HG03469 (cell line): ENCODE measurements at regions not wholly inside any gene's neighbourhood (a gene's known extent, or its start where the extent isn't known, plus 50 kb on each side); places are given as distances from the start of the nearest gene placed in this dataset.
"Not testable (repeated sequence)": the region's sequence is repeated elsewhere in the genome, so short reads cannot be mapped to it uniquely, and the experiment has no call there.

Source experiments
- ATAC-seq: cut with Tn5 transposase; IDR thresholded peaks from one replicate; pipeline ENCODE4 v1.9.1; 2021; ENCODE audit warnings: mild to moderate bottlenecking, moderate library complexity, moderate number of reproducible peaks; ENCODE audit not compliant: unreplicated experiment

DNA sequence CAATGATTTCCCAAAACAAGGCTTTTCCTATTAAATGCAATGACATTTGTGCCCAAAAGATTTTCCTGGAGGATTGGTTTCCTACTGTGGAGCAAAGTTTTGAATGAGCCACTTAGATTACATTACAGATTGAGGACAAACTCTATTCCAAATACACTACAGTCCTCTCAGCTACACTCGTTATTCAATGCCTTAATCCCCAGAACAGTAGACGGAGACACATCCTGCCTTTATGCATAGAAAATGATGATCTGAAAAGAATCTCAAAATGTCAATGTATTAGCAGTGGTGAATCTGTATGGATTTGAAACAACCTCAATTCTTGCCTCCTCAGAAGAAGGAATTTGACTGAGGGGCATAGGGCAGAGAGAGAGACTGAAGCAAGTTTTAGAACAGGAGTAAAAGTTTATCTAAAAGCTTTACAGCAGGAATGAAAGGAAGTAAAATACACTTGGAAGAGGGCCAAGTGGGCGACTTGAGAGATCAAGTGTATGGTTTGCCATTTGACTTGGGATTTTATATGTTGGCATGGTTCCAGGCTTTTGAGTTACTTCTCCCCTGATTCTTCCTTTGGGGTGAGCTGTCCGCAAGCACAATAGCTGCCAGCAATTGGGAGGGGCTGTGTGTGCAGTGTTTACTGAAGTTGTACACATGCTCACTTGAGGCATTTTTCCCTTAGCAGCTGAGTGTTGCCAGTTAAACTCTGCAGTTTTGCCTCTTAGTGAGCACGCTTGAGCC is 891.9 kb upstream of the MBL2 start:
- ATAC-seq: no peak

DNA sequence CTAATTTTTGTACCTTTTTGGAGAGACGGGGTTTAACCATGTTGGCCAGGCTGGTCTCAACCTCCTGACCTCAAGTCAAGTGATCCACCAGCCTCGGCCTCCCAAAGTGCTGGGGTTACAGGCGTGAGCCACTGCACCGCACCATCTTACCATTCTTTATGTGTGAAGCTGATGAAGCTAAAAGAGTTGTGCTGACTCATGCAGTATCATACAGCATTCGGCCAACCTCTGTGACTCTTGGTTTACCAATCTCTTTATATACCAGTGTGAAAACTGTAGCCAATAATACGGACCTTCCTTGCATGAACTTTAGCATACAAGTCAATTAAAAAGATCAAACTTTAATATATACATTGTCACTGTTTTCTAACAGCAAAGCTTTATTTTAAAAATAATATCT is 878.2 kb upstream of the MBL2 start:
- no peak for ATAC-seq

DNA sequence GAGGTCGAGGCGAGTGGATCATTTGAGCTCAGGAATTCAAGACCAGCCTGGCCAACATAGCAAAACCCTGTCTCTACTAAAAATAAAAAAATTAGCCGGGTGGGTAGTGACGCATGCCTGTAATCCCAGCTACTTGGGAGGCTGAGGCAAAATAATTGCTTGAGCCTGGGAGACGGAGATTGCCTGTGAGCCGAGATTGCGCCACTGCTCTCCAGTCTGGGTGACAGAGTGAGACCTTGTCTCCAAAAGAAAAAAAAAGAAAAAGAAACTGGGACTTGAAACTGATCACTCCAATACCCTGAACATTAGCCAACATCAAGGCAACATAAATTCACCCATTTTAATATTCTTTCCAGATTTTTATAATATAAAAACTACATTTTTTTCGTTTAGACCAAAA is 874.6 kb upstream of the MBL2 start:
- ATAC-seq: not testable (repeated sequence)

DNA sequence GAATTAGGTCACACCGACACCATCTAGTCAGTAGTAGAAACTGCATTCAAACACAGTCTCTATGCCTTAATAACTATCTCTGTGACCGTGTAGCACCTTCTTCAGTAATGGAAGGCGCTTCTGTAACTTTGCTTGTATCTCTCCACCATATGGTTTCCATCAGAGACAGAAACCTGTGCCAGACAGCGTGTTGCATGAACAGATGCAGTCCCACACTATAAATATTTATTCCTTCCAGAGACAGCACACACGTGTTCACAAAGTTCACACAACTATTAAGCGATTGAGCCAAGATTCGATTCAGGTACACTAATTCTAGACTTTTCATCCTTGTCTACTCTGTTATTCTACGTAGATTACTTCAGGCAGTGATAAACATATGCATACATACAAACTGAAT is 873.9 kb upstream of the MBL2 start:
- no peak for ATAC-seq

DNA sequence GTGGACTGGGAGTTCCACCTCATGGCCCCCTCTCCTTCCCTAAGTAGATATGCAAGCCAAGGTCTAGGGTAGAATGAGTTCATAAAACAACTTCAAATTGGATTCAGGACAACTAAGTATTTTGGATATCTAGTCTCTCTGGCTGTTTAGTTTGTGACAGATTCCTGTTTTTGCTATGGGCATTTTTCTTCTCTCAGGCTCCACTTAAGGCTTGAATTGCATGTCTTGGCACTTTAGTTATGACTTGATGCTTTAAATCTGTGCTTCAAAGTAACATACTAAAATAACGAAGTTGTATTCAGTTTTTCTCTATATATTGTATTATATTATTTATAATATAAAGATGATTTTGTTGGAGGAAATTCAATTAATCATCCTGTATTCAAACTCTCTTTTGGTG is 873.4 kb upstream of the MBL2 start:
- ATAC-seq: no peak

DNA sequence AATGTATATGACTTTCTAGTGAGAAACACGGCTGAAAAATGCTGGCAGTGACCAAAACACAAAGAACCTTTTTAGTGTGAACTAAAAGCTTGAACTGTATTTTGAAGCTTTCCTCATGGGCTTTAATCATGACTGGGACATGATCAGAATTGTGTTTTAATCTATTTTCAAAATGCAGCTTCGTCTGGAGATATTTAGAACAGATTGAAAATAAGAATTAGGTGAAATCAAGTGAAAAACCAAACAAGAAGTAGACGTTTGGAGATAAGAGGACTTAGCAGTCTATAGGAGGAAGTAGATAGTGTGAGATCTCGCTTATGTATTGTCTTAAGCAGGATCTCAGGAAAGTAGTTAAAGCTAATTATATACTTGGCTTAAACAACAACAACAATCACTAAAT is 865.4 kb upstream of the MBL2 start:
- ATAC-seq: no peak

DNA sequence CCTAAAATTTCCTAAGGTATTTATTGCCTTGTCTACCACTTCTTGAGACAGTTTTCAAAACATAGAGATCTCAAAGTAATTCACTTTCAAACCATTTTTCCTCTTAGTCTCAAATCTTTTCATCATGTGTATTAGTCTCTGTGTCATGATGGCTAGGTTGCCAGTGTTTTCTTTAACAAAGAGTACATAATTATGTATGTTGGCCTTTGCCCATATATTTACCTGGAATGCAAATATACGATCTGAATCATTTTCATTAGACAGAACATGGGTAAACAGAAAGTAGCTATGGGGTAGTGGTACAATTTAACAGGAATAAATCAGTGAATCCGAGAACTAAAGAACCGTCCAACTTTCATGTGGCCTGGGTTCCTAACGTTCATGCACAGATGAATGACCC is 852.1 kb upstream of the MBL2 start:
- no peak for ATAC-seq

DNA sequence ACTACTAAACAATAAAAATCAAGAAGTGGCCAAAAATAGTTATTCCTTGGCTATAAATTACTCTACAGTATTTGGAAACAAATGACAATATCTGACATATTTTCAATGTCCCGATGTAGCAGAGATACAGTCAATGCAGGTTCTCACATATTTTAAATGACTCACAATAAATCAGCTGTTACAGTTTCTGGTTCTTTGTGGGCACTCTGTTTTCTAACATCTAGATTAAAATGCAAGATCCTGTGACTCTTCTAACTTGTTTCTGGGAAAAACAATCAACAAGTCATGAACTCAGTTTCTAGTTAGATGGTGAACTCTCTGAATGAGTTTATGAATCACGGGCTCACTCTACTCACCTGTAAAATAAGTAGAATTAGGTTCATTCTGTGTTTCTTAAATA is 849.6 kb upstream of the MBL2 start:
- ATAC-seq: no peak

DNA sequence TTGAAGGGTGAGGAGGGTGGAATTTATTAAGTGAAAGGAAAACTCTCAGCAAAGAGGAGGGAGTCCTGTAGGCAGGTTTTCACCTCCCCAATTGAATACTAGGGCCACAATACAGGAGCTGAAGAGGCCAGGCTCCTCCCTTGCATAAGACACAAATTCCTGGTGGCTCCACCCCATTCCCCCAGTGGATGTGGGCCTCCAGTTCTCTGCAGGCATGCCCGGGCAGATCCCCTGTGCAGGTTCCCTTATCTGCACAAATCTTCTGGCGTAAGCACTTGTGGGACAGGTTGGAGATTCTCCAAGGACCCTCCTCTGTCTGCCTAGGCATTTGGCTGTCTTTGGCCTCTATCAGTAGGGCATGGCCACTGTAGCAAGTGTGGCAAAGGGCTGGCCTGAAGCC is 847.1 kb upstream of the MBL2 start:
- no peak for ATAC-seq

DNA sequence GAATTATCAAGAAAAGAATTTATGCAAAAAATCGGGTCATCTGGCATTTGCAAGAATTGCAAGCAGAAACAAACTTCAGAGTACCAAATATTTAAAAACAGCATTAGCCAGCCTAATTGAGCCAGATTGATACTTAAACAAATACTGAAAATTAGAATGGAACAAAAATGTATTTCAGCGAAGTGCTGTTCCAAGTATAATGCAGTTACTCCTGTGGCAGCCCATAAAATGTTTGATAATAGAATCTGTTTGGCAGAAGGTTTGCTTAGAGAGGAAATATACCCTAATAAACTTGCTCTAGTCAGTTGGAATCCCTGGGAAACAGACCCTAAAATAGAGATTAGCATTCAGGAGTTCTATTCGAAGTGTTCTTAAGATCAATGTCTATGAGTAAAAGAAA is 835.1 kb upstream of the MBL2 start:
- ATAC-seq: no peak

DNA sequence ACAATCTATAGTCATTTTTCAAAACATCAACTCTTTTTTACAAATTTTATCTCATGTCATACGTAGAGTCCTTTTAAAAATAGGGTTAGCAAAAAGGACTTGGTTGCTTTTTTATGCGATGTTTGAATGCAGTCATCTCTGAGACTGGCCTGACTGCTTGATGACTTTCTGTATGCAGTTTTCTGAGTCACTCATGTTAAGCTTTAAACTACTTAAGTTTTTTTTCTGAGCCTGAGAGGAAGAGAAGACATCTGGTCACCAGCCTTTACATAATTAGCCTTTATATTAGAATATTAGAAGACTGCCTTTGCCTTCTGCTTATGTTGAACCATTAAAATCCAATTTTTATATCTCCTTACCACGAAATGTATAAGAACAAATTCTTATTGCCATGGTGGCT is 834.4 kb upstream of the MBL2 start:
- ATAC-seq: no peak

DNA sequence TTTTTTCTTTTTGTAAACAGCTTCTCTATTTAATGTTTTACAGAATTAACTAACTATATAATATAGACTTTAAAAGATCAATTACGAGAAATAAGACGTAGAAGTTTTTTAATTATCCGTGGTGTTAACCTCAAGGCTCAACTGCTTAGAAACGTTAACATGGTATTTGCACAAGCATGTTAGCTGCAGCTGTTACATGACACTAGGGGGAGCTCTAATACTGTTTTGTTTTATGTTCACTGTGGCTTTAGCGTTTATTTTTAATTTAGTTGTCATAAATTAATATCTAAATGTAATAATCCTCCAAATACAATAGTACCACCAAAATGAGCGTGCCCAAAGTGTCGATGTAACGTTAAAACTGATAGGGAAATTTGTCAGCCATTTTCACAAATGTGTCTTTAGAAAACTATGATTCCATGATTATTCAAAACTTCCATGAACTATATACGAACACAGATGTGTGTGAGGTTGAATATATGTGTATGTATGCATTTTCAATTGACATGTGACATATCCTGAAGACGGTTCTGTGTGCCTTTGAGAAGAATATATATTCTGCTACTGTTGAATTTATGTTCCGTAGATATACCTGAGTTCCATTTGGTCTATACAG is 828.8 kb upstream of the MBL2 start:
- ATAC-seq: peak; percentile 75

DNA sequence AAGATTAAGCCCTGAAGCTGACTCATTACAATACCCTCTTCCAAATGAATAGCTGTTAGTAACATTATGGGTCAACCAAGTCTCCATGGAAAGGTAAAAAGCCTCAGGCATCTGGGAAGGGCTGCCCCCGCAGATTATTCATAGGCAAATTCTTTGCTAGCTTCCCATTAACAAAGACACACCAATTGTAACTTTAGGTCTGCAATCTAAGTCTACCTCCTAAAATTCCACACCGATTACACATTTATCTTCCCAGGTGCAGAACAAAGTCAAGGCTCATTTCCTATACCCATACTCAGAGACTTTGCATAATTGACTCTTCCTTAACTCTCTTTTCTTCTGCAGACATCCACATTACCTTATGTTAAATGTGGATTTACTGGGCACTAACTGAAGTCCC is 826.3 kb upstream of the MBL2 start:
- no peak for ATAC-seq

DNA sequence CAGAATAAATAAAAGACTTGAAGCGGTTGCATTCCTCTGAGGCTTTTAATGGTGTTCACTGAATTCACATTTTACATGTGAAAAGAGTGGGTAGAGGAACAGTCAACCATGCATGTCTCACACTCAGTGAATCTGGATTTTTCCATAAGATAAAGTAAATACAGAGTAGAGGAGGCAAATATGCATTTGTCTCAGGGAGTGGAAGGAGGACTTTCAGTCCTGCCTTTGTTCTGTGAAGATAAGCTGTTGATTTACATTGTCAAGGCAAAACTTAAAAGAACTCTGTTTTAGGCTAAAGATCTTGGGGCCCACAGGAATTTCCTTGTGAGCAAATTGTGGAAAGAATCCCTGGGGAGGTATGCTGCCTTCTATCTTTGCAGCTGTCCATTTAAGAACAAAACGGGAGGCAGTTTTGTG is 825.3 kb upstream of the MBL2 start:
- ATAC-seq: no peak

DNA sequence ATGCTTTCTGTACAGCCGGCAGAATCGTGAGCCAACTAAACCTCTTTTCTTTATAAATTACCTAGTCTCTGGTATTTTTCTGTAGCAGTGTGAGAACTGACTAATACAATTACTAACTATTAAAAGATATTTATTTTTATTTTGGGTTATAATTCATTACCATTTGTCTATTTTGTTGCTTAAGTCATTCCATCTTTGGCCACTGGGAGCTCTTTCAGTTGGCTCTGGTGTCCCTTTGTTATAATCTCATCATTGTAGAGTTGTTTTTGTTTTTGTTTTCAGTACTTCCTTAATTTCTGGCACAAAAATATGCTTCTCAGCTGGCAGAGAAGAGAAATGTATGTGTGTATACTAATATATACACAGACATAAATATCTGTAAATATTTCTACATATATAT is 807.9 kb upstream of the MBL2 start:
- no peak for ATAC-seq

DNA sequence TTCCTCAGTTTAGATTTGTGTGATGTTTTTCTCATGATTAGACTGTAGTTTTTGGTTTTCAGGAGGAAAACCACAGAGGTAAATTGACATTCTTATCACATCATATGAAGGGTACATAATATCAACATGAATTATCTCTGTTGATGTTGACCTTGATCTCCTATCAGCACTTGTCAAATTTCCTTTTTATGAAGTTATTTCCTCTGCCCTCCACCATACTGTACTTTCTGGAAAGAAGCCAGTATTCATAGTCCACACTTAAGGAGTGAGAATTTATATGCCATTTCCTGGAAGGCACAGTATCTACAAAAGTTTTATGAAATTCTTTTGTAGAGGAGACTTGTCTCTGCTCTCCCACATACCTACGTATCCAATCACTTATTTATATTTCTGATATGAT is 807.2 kb upstream of the MBL2 start:
- no peak for ATAC-seq

DNA sequence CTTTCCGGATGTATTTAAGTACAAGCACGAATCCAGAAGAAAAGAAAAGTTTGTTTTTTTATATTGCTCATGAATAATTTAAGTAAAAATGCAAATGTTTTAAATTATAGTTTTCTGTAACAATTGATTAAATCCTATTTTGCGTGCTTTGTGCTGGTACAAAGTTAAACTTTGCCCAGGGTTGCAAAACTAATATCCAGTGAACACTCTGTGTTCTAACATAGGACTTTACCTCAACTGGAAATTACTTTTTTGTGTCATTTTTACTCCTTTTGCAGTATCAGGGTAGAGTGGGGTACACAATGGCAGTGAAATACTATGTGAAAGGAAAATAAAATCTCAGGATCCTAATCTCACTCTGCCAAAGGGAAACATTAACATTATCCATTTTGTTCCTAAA is 801.4 kb upstream of the MBL2 start:
- no peak for ATAC-seq

DNA sequence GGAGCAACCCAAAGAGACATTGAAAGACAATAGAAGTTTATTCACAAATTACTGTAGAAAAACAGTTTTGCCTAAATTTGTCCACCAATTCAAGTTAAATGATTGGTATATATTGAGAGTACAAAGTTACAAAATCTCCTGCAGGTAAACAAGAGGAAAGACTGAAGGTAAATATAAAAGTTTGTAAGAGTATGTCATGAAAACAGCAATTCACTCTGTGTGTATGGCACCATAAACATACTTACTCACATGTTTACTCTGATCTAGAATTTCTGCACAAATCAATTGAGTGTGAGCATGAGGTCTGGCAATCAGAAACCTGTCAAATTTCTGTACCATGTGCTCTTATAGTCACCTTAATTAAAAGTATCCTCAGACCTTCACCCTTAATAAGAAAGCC is 800.9 kb upstream of the MBL2 start:
- ATAC-seq: no peak

DNA sequence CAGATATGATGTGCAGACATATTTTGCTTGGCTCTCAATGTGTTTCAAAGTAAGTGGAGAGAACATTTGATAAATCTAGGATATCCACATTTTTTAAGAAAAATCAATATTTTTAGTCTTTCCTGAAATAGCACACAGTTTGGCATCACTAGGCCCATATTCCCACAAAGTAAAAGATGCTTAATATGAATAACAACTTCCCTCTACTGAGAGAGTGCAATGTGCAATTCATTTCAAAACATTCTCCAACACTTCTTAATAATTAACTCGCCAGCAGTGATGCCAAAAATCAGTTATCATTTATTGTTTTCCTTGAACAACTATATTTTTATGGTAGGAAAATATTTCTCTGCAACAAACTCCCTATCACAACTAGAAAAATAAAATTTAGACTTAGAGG is 800.2 kb upstream of the MBL2 start:
- ATAC-seq: no peak

DNA sequence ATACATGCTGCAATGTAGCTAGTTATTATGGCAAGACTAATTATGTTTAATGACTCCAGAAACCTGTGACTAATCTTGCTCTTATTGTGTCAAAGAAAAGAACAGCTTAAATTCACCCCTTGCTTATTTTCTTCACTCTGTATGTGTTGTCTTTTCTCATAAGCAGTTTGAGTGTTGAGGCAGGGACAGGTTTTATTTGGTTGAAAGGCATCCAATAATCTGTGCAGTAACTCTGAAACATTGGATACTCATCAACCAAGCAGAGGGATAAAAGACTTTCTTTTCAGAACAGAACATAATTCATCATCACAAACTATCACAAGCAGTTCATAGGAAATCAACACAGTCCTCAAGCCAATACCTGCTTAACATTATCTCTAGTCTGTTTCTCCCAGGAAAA is 797.6 kb upstream of the MBL2 start:
- no peak for ATAC-seq

DNA sequence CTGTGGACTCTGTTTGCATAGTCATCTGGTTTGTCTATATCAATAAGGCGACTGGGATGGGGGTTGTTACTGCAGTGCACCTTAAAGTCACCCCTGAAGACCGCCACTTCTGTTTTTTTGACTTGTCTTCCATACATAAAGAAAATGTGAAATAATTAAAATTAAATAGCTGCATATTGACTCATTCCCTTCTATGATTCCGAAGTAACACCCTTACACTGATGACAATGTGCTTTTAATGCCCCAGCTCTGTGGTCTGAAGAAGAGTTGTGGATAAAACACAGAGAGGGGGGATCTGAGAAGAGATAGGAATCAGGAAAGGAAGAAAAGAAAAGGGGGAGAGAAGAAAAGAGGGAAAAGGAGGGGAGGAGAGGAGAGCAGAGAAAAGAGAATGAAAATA is 796.9 kb upstream of the MBL2 start:
- ATAC-seq: no peak

DNA sequence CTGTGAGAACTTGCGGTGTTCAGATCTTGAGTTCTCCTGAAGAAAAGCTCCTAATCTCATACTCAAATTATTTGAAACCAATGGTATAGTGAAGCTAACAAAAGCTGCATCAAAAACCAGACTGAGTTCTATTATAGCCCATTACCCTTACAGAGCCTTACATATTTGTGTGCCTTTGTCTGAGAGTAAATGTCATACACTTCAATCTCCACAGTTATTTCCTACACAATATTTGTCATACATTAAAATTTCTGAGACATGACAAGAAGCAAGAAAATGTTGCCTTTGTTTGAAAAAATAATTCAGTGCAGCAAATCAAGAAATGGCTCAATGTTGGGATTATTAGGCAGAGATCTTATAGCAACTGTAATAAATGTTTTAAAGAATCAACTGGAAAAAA is 776.1 kb upstream of the MBL2 start:
- ATAC-seq: no peak

DNA sequence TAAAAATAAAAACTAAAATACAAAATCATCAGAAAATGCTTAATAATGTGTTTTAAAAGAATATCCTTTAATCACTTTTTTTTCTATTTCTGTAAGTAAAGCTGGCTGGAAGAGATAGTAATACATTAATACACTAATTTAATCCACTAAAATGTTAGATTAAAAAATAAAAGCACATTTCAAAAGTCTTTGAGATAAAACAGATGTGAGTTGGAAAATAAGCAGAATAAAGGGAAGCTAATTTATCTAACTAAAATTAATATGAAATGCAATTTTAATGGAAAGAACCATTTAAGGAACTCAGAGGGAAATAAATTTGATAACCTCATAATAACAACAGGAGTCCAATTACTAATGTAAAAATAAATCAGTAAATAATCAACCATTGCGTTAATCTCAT is 774.8 kb upstream of the MBL2 start:
- ATAC-seq: no peak
